Breast epithelium (tissue), 3 donors: ENCODE measurements at regions not wholly inside any gene's neighbourhood (a gene's known extent, or its start where the extent isn't known, plus 50 kb on each side); places are given as distances from the start of the nearest gene placed in this dataset.

Source experiments
- CTCF ChIP-seq, 3 donors: fragments of 450-650 bp; IDR thresholded peaks; one replicate each; pipeline ENCODE4 v1.5.1; 2016 to 2017; ENCODE audit warnings: antibody characterized with exemption in 3 of 3, mild to moderate bottlenecking in 3 of 3, moderate library complexity in 3 of 3
- POLR2A ChIP-seq: fragments of 450-650 bp; IDR thresholded peaks from one replicate; pipeline ENCODE4 v1.6.1; 2016; ENCODE audit warnings: antibody characterized with exemption, mild to moderate bottlenecking, moderate library complexity

- TF ChIP-seq POLR2A, result no peak
- no peak for TF ChIP-seq CTCF (IDR thresholded peaks at IDR 0.05)
These were observed 670.1 kb upstream of the LRRN3 start for GRCh38 chr7:110420788-110421187.
